ENCODE measurements at regions not wholly inside any gene's neighbourhood (a gene's known extent, or its start where the extent isn't known, plus 50 kb on each side); places are given as distances from the start of the nearest gene placed in this dataset.

DNA sequence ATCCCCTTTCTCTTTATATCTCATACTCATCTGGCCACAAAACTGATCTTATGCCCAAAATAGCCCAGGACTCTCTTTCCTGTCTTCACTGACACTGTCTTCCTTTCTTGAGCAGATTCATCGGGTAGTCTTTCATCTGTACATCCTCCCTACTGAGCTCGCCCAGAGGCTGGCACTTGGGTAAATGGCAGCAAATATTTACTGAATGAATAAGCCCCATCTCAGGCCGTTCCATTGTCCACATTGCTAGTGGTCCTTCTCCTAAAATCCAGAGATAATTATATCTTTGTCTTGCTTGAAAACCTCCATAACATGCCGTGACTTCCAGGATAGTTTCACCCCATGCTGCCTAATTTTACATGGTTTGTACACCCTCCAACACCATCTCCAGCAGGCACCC is 158.1 kb upstream of the SDK2 start:
- Histone ChIP-seq H3K79me2 (ENCODE audit: insufficient read depth, low read length) (no peaks in the 10 kb centered on the region), H3K27me3 (ENCODE audit: control insufficient read depth in 1 of 2, insufficient read depth in 2 of 2, low read length in 2 of 2) (no peaks in the 10 kb centered on the region), H2AFZ (ENCODE audit: low read length) (no peak overlapping the region), H3K9me3 (ENCODE audit: low read length) (peaks cover 18% of the 10 kb centered on the region), H4K20me1 (ENCODE audit: insufficient read depth, low read length) (no peaks in the 10 kb centered on the region), H3K36me3 (replicated peaks in 1 of 2; ENCODE audit: control insufficient read depth in 1 of 2, insufficient read depth in 2 of 2, low read length in 2 of 2) (no peaks in the 10 kb centered on the region), H3K4me1 (ENCODE audit: insufficient read depth, low read length) (peaks cover 72% of the 10 kb centered on the region), H3K27ac (ENCODE audit: extremely low read length, insufficient read depth, low read length) (no peak overlapping the region), H3K9ac (ENCODE audit: insufficient read depth, low read depth, low read length) (no peak overlapping the region), H3K4me3 (replicated peaks in 1 of 3; ENCODE audit: insufficient read depth in 1 of 3, low read depth in 2 of 3, low read length in 3 of 3) (no peak overlapping the region), H3K4me2 (ENCODE audit: low read depth, low read length) (no peak overlapping the region)
- in situ Hi-C loops (cut with HindIII; ENCODE audit: extremely low pct_ligation_motif_present, low pct_unique_long_range_greater_than_20kb) (no loop called here), intact Hi-C loops (cut with micrococcal nuclease; ENCODE audit: unreplicated experiment) (no loop called here)
- DNase-seq (ENCODE audit: low spot score) = peak; percentile 73
- 16% methylated on average over 4 of the region's 4 CpGs for WGBS (ENCODE audit: low lambda C conversion rate)
- ChIA-PET POLR2A (no interaction called here), CTCF (ENCODE audit: low intra/inter-chr PET ratio, low total read pairs) (no interaction called here)
- BruUV-seq (replicated peaks) = no TSS peak
- FAIRE-seq = no peak
- TF ChIP-seq EP300 (IDR thresholded peaks at IDR 0.05; ENCODE audit: low read depth in 2 of 2, low read length in 2 of 2) = peak in 1 of 2 experiments; percentile 44; a peak in 1 of 4 replicates
- no peak for TF ChIP-seq EP300 (CRISPR knock-in tag; IDR thresholded peaks at IDR 0.05; ENCODE audit: borderline replicate concordance)
- peak; percentile 59 for TF ChIP-seq TCF7 (IDR thresholded peaks at IDR 0.05; ENCODE audit: low read depth)
- TF ChIP-seq CREM (IDR thresholded peaks at IDR 0.05) = 0 out of 2 replicates have a peak, but pooled peaks have one; percentile 15
- no peak for TF ChIP-seq CREM (CRISPR knock-in tag; IDR thresholded peaks at IDR 0.05)
- TF ChIP-seq SOX13 (IDR thresholded peaks at IDR 0.05) = no peak; the same call in 1 of the 2 replicates
- TF ChIP-seq SOX13 (CRISPR knock-in tag; conservative IDR thresholded peaks at IDR 0.05 in 1 of 2, IDR thresholded peaks at IDR 0.05 in 1 of 2) = peak in 1 of 2 experiments; percentile 57; a peak in 1 of 4 replicates
- peak; percentile 53; the same call in 1 of the 2 replicates for TF ChIP-seq ZNF644 (CRISPR knock-in tag; IDR thresholded peaks at IDR 0.05; ENCODE audit: low read depth)
- no peak for TF ChIP-seq RAD51 (IDR thresholded peaks at IDR 0.05; ENCODE audit: borderline replicate concordance)
- TF ChIP-seq ARID5B (CRISPR knock-in tag; IDR thresholded peaks at IDR 0.05) = peak; percentile 76
- peak; percentile 35; the same call in 1 of the 2 replicates for TF ChIP-seq GATAD2A (CRISPR knock-in tag; IDR thresholded peaks at IDR 0.05)
- TF ChIP-seq PRDM10 (CRISPR knock-in tag; IDR thresholded peaks at IDR 0.05; ENCODE audit: low read depth) = 0 out of 2 replicates have a peak, but pooled peaks have one; percentile 43
- no peak for TF ChIP-seq ZNF883 (CRISPR knock-in tag; IDR thresholded peaks at IDR 0.05; ENCODE audit: not compliant biosample characterization)
- peak; percentile 88 for TF ChIP-seq FOSL2 (CRISPR knock-in tag; IDR thresholded peaks at IDR 0.05)
- 0 out of 2 replicates have a peak, but pooled peaks have one; percentile 16 for TF ChIP-seq SOX5 (CRISPR knock-in tag; IDR thresholded peaks at IDR 0.05; ENCODE audit: borderline replicate concordance)
- TF ChIP-seq ZNF652 (CRISPR knock-in tag; IDR thresholded peaks at IDR 0.05; ENCODE audit: borderline replicate concordance, low read depth) = no peak
- 0 out of 2 replicates have a peak, but pooled peaks have one; percentile 37 for TF ChIP-seq HNRNPL (IDR thresholded peaks at IDR 0.05; ENCODE audit: low read depth, low read length)
- TF ChIP-seq FOXA3 (CRISPR knock-in tag; IDR thresholded peaks at IDR 0.05) = 0 out of 2 replicates have a peak, but pooled peaks have one; percentile 19
- no peak for ATAC-seq

All from HepG2 (cell line).